Skeletal muscle satellite cell (primary cell): ENCODE measurements at regions not wholly inside any gene's neighbourhood (a gene's known extent, or its start where the extent isn't known, plus 50 kb on each side); places are given as distances from the start of the nearest gene placed in this dataset.
"Not testable (repeated sequence)": the region's sequence is repeated elsewhere in the genome, so short reads cannot be mapped to it uniquely, and the experiment has no call there.

Experiments
- H3K27me3 ChIP-seq: 2 replicates; pipeline ENCODE4 v1.7.0; 2013; ENCODE audit warnings: low read length; ENCODE audit not compliant: control insufficient read depth, insufficient read depth
- H3K36me3 ChIP-seq: 2 replicates; pipeline ENCODE4 v1.7.0; 2013; ENCODE audit warnings: mild to moderate bottlenecking, control low read depth, low read length; ENCODE audit not compliant: insufficient read depth
- H3K4me1 ChIP-seq: 2 replicates; pipeline ENCODE4 v1.7.0; 2013; ENCODE audit warnings: low read length; ENCODE audit not compliant: control insufficient read depth, insufficient read depth
- H3K4me2 ChIP-seq: 2 replicates; pipeline ENCODE4 v1.7.0; 2013; ENCODE audit warnings: mild to moderate bottlenecking, low read length
- H3K4me3 ChIP-seq: 2 replicates; pipeline ENCODE4 v1.7.0; 2013; ENCODE audit warnings: low read length
- H3K9ac ChIP-seq: 2 replicates; pipeline ENCODE4 v1.7.0; 2013; ENCODE audit warnings: mild to moderate bottlenecking, low read depth, low read length, moderate library complexity
- H3K9me3 ChIP-seq: replicated peaks from 2 replicates; pipeline ENCODE4 v1.7.0; 2013; ENCODE audit warnings: mild to moderate bottlenecking, control low read depth, low read length

DNA sequence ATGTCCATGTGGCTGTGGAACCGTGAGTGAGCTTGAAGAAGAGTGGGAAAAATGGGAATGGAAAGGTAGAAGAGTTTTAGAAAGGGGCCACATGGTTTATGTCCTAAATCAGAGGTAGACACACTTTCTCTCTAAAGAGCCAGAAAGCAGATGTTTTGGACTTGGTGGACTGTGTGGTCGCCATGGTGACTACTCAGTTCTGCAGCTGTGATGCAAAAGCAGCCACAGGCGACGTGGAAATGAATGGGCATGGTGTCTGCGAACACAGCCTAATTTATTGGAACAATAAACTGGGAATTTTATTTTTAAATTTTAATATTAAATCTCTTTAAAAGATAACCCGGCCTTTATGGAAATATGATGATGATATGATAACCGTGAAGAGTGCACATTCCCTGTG is 386.0 kb upstream of the FAT1 start:
- H3K9ac ChIP-seq, result no peak overlapping the region
- no peaks in the 10 kb centered on the region for H3K9me3 ChIP-seq
- no peaks in the 10 kb centered on the region for H3K27me3 ChIP-seq
- H3K4me3 ChIP-seq, result no peak overlapping the region
- no peaks in the 10 kb centered on the region for H3K4me1 ChIP-seq
- H3K36me3 ChIP-seq, result no peaks in the 10 kb centered on the region
- no peak overlapping the region for H3K4me2 ChIP-seq

DNA sequence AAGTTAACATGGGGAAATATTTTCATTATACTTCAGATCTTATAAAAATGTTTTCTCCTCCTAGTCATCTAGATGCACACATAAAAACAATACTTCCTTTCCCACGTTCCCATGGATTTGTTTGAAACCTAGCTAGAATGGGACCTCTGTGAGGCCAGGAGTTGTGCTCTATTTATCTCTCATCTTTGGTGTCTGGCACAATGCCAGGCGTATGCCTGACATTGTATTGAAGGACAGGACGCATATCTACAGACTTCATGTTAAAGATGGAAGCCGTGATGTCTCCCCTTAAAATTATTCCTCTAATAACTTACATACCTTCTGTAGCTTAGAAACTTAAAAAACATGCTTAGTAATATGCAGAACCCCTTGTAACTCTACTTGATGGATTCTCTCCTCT is 394.5 kb upstream of the FAT1 start:
- H3K4me3 ChIP-seq, result no peak overlapping the region
- H3K36me3 ChIP-seq, result no peaks in the 10 kb centered on the region
- no peak overlapping the region for H3K4me2 ChIP-seq
- H3K9ac ChIP-seq, result no peak overlapping the region
- H3K9me3 ChIP-seq, result no peaks in the 10 kb centered on the region
- H3K27me3 ChIP-seq, result no peaks in the 10 kb centered on the region
- no peaks in the 10 kb centered on the region for H3K4me1 ChIP-seq

GRCh38 chr4:187118602-187119120 is 395.0 kb upstream of the FAT1 start:
- Histone ChIP-seq H3K9me3 (no peaks in the 10 kb centered on the region), H3K4me2 (no peak overlapping the region), H3K27me3 (no peaks in the 10 kb centered on the region), H3K4me3 (no peak overlapping the region), H3K9ac (no peak overlapping the region), H3K36me3 (no peaks in the 10 kb centered on the region), H3K4me1 (no peaks in the 10 kb centered on the region)

DNA sequence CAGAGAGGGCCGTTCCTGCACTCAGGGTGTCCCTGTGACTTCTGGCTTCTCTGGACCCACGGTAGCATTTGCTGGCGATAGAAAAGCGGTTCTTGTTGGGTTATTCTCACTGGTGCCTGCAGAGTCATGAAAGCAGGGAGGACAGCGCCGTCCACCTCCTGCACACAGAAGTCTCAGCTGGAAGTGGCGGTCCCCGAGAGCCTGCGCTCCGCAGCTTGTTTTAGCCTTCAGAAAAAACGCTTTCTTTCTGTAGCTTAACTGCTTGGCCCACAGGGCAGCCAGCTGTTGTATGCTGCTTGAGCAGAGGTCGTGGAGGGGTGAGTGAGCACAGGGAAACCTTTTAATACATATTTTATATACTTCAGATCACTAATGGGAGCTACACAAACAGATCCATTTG is 400.7 kb upstream of the FAT1 start:
- H3K27me3 ChIP-seq, result no peaks in the 10 kb centered on the region

DNA sequence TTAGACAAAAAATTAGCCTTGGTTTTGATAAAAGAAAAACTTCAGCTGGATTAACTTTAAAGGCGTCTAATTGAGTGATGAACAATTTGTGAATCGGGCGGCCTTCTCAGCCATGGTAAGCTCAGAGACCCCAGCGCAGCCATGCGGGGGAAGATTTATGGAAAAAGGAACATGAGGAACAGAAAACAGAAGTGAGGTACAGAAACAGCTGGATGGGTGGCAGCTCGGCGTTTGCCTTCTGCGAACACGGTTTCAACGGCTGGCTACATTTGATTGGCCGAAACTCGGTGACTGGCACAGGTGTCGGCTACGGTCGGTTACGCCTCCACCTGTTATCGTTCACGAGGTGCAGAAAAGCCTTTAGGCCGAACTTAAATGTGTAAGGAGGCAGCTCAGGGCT is 401.4 kb upstream of the FAT1 start:
- H3K27me3 ChIP-seq, result no peaks in the 10 kb centered on the region

More for the DNA sequence above, 400.7 kb upstream of the FAT1 start:
- H3K9ac ChIP-seq, result no peak overlapping the region
- no peaks in the 10 kb centered on the region for H3K9me3 ChIP-seq
- no peaks in the 10 kb centered on the region for H3K36me3 ChIP-seq
- peaks cover 18% of the 10 kb centered on the region for H3K4me1 ChIP-seq
- no peak overlapping the region for H3K4me2 ChIP-seq
- no peak overlapping the region for H3K4me3 ChIP-seq

GRCh38 chr4:187127456-187127855 is 403.8 kb upstream of the FAT1 start:
- Histone ChIP-seq H3K9ac (peak overlapping the region; percentile 90), H3K4me1 (peaks cover 24% of the 10 kb centered on the region), H3K4me2 (no peak overlapping the region), H3K36me3 (no peaks in the 10 kb centered on the region), H3K4me3 (no peak overlapping the region), H3K9me3 (no peaks in the 10 kb centered on the region), H3K27me3 (no peaks in the 10 kb centered on the region)

More for the DNA sequence above, 401.4 kb upstream of the FAT1 start:
- no peak overlapping the region for H3K4me2 ChIP-seq
- no peaks in the 10 kb centered on the region for H3K36me3 ChIP-seq
- H3K9me3 ChIP-seq, result no peaks in the 10 kb centered on the region
- no peak overlapping the region for H3K9ac ChIP-seq
- peaks cover 24% of the 10 kb centered on the region for H3K4me1 ChIP-seq
- no peak overlapping the region for H3K4me3 ChIP-seq

GRCh38 chr4:187128222-187128621 is 404.6 kb upstream of the FAT1 start:
- Histone ChIP-seq H3K4me3 (peak overlapping the region; percentile 50), H3K9ac (peak overlapping the region; percentile 90), H3K27me3 (no peaks in the 10 kb centered on the region), H3K4me2 (peak overlapping the region; percentile 76), H3K4me1 (peaks cover 24% of the 10 kb centered on the region), H3K36me3 (no peaks in the 10 kb centered on the region), H3K9me3 (no peaks in the 10 kb centered on the region)

- no peaks in the 10 kb centered on the region for H3K27me3 ChIP-seq
- peak overlapping the region; percentile 50 for H3K4me3 ChIP-seq
- no peaks in the 10 kb centered on the region for H3K9me3 ChIP-seq
- peak overlapping the region; percentile 90 for H3K9ac ChIP-seq
- no peaks in the 10 kb centered on the region for H3K36me3 ChIP-seq
- H3K4me1 ChIP-seq, result peaks cover 24% of the 10 kb centered on the region
- H3K4me2 ChIP-seq, result peak overlapping the region; percentile 76
Observed at GRCh38 chr4:187128976-187129375, 405.3 kb upstream of the FAT1 start.

GRCh38 chr4:187131826-187132225 is 408.2 kb upstream of the FAT1 start:
- not testable (repeated sequence) for H3K36me3 ChIP-seq, H3K4me3 ChIP-seq, H3K9ac ChIP-seq, H3K27me3 ChIP-seq, H3K9me3 ChIP-seq, H3K4me2 ChIP-seq
- peaks cover 24% of the 10 kb centered on the region for H3K4me1 ChIP-seq

GRCh38 chr4:187135878-187136277 is 412.2 kb upstream of the FAT1 start:
- Histone ChIP-seq H3K9me3 (no peaks in the 10 kb centered on the region), H3K36me3 (no peaks in the 10 kb centered on the region), H3K9ac (no peak overlapping the region), H3K4me3 (no peak overlapping the region), H3K4me1 (peaks cover 5% of the 10 kb centered on the region), H3K27me3 (no peaks in the 10 kb centered on the region), H3K4me2 (no peak overlapping the region)

DNA sequence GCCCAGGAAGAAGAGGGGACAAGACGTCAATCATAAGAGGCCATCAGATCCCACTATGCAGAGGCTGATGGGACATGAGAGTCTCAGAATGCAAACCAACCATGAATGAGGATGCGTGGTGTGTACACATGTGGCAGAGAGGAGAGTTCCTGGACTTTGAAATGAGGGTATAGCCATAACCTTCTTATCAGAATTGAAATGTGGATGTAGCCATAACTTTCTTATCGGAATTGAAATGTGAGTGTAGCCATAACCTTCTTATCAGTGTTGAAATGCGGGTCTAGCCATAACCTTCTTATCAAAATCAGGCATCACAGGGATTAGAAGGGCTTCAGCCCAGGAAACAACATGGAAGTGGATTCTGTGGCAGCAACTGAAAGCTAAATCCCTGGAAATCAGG is 415.5 kb upstream of the FAT1 start:
- no peak overlapping the region for H3K9ac ChIP-seq
- no peaks in the 10 kb centered on the region for H3K9me3 ChIP-seq
- H3K4me1 ChIP-seq, result peaks cover 10% of the 10 kb centered on the region
- H3K36me3 ChIP-seq, result no peaks in the 10 kb centered on the region
- no peak overlapping the region for H3K4me2 ChIP-seq
- H3K27me3 ChIP-seq, result no peaks in the 10 kb centered on the region
- H3K4me3 ChIP-seq, result no peak overlapping the region

DNA sequence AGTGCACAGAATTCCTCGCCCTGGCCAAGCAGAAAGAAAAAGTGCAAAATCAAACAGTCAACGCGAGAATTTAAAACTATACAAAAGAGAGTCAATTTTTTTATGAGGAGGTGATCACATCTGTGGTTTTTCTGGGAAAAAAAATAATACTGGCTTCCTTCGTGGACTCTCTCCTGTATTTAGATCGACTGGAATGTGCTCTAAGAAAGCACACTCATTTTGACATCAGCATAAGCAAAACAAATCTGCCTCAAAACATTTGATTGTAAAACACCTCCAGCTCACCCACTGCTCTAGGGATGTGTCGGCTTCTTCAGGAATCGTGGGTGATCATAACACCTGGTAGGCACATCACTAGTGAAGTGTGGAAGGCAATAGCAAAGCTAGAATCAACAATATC is 417.4 kb upstream of the FAT1 start:
- H3K9ac ChIP-seq, result no peak overlapping the region
- no peak overlapping the region for H3K4me3 ChIP-seq
- peaks cover 10% of the 10 kb centered on the region for H3K4me1 ChIP-seq
- H3K27me3 ChIP-seq, result no peaks in the 10 kb centered on the region
- no peaks in the 10 kb centered on the region for H3K9me3 ChIP-seq
- H3K4me2 ChIP-seq, result no peak overlapping the region
- no peaks in the 10 kb centered on the region for H3K36me3 ChIP-seq
